ENCODE measurements at regions not wholly inside any gene's neighbourhood (a gene's known extent, or its start where the extent isn't known, plus 50 kb on each side); places are given as distances from the start of the nearest gene placed in this dataset.

DNA sequence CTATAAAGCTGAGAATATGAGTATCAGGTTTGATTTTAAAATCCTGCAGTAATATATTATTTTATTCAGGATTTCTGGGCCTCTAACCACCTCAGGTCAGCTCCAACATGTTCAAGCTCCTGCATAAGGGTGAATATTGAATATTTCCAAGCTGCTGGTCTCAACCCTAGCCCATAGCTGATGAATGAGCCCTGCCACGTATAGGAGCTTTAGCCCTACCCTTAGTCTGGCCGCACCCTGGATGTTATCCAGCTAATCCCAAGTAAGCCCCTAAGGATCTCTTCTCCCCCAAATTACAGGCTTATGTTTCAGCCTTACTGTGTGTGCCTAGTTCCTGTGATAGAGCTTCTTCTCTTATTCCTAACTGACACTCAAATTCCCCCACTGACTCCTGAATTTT is 240.6 kb downstream of the KCTD12 start:
- ChIA-PET CTCF (no interaction called here), POLR2A (ENCODE audit: low non-redundant PET) (no interaction called here)
- no peak for DNase-seq (ENCODE audit: low spot score)
- no TSS peak for BruUV-seq (replicated peaks)
- H3K27ac ChIP-seq (ENCODE audit: low read depth, low read length, poor library complexity, severe bottlenecking), result no peak overlapping the region
- H3K9me3 ChIP-seq (ENCODE audit: low read depth, low read length, poor library complexity, severe bottlenecking), result no peaks in the 10 kb centered on the region
- no peaks in the 10 kb centered on the region for H3K4me1 ChIP-seq (ENCODE audit: insufficient read depth, low read length, poor library complexity, severe bottlenecking)
- H3K36me3 ChIP-seq (ENCODE audit: insufficient read depth, low read length, poor library complexity, severe bottlenecking), result no peaks in the 10 kb centered on the region
- no peak overlapping the region for H3K4me3 ChIP-seq (ENCODE audit: low read depth, low read length, poor library complexity, severe bottlenecking)
- intact Hi-C loops (cut with micrococcal nuclease; ENCODE audit: unreplicated experiment), result no loop called here
- TF ChIP-seq, protein P1, sequence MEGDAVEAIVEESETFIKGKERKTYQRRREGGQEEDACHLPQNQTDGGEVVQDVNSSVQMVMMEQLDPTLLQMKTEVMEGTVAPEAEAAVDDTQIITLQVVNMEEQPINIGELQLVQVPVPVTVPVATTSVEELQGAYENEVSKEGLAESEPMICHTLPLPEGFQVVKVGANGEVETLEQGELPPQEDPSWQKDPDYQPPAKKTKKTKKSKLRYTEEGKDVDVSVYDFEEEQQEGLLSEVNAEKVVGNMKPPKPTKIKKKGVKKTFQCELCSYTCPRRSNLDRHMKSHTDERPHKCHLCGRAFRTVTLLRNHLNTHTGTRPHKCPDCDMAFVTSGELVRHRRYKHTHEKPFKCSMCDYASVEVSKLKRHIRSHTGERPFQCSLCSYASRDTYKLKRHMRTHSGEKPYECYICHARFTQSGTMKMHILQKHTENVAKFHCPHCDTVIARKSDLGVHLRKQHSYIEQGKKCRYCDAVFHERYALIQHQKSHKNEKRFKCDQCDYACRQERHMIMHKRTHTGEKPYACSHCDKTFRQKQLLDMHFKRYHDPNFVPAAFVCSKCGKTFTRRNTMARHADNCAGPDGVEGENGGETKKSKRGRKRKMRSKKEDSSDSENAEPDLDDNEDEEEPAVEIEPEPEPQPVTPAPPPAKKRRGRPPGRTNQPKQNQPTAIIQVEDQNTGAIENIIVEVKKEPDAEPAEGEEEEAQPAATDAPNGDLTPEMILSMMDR (conservative IDR thresholded peaks at IDR 0.05; ENCODE audit: low read depth, low read length), result no peak
- no peak for TF ChIP-seq EZH2 (IDR thresholded peaks at IDR 0.05; ENCODE audit: borderline replicate concordance, low read depth, low read length, poor library complexity, severe bottlenecking)
- no peaks in the 10 kb centered on the region for H3K27me3 ChIP-seq (replicated peaks; ENCODE audit: insufficient read depth, low read depth, low read length, poor library complexity)

DNA sequence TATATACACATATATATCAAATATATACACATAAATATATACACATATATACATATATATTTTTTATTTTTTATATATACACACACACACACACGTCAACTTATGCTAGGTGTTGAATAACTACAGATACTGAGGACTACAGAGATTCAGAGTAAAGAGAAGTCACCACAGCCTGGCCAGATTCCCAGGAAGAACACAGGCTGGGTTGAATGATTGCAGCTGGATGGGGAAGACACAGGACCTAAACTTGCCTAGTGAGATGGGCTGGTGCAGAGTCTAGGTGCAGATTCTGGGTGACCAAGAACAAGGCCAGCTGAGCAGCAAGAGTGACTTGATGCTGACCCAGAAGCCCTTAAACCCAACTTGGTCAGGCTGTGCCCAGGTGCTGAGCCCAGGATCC is 241.3 kb downstream of the KCTD12 start:
- no peak for DNase-seq (ENCODE audit: low spot score)
- no TSS peak for BruUV-seq (replicated peaks)
- Histone ChIP-seq H3K4me3 (ENCODE audit: low read depth, low read length, poor library complexity, severe bottlenecking) (no peak overlapping the region), H3K27ac (ENCODE audit: low read depth, low read length, poor library complexity, severe bottlenecking) (no peak overlapping the region), H3K36me3 (ENCODE audit: insufficient read depth, low read length, poor library complexity, severe bottlenecking) (no peaks in the 10 kb centered on the region), H3K4me1 (ENCODE audit: insufficient read depth, low read length, poor library complexity, severe bottlenecking) (no peaks in the 10 kb centered on the region), H3K9me3 (ENCODE audit: low read depth, low read length, poor library complexity, severe bottlenecking) (no peaks in the 10 kb centered on the region), H3K27me3 (replicated peaks; ENCODE audit: insufficient read depth, low read depth, low read length, poor library complexity) (no peaks in the 10 kb centered on the region)
- ChIA-PET POLR2A (ENCODE audit: low non-redundant PET) (no interaction called here), CTCF (no interaction called here)
- intact Hi-C loops (cut with micrococcal nuclease; ENCODE audit: unreplicated experiment), result no loop called here
- TF ChIP-seq, protein P1 (conservative IDR thresholded peaks at IDR 0.05; ENCODE audit: low read depth, low read length), result no peak
- no peak for TF ChIP-seq EZH2 (IDR thresholded peaks at IDR 0.05; ENCODE audit: borderline replicate concordance, low read depth, low read length, poor library complexity, severe bottlenecking)

GRCh38 chr13:76643596-76643995 is 242.6 kb downstream of the KCTD12 start:
- H3K4me1 ChIP-seq (ENCODE audit: insufficient read depth, low read length, poor library complexity, severe bottlenecking), result no peaks in the 10 kb centered on the region
- intact Hi-C loops (cut with micrococcal nuclease; ENCODE audit: unreplicated experiment), result no loop called here
- no peak for DNase-seq (ENCODE audit: low spot score)
- BruUV-seq (replicated peaks), result no TSS peak
- H3K4me3 ChIP-seq (ENCODE audit: low read depth, low read length, poor library complexity, severe bottlenecking), result no peak overlapping the region
- no peaks in the 10 kb centered on the region for H3K27me3 ChIP-seq (replicated peaks; ENCODE audit: insufficient read depth, low read depth, low read length, poor library complexity)
- no peaks in the 10 kb centered on the region for H3K9me3 ChIP-seq (ENCODE audit: low read depth, low read length, poor library complexity, severe bottlenecking)
- no peak overlapping the region for H3K27ac ChIP-seq (ENCODE audit: low read depth, low read length, poor library complexity, severe bottlenecking)
- POLR2A ChIA-PET (ENCODE audit: low non-redundant PET), result no interaction called here
- no peaks in the 10 kb centered on the region for H3K36me3 ChIP-seq (ENCODE audit: insufficient read depth, low read length, poor library complexity, severe bottlenecking)
- TF ChIP-seq, protein P1 (conservative IDR thresholded peaks at IDR 0.05; ENCODE audit: low read depth, low read length), result no peak
- no peak for TF ChIP-seq EZH2 (IDR thresholded peaks at IDR 0.05; ENCODE audit: borderline replicate concordance, low read depth, low read length, poor library complexity, severe bottlenecking)
- CTCF ChIA-PET, result no interaction called here

All from A673 (cell line).